GM21381 (cell line): ENCODE measurements at regions not wholly inside any gene's neighbourhood (a gene's known extent, or its start where the extent isn't known, plus 50 kb on each side); places are given as distances from the start of the nearest gene placed in this dataset.
"Not testable (repeated sequence)": the region's sequence is repeated elsewhere in the genome, so short reads cannot be mapped to it uniquely, and the experiment has no call there.

Source experiments
- ATAC-seq: cut with Tn5 transposase; IDR thresholded peaks from one replicate; pipeline ENCODE4 v1.9.1; 2021; ENCODE audit warnings: mild to moderate bottlenecking, moderate library complexity; ENCODE audit not compliant: unreplicated experiment

GRCh38 chr10:109809954-109810353, 113.4 kb downstream of the XPNPEP1 start:
- ATAC-seq = not testable (repeated sequence)

GRCh38 chr10:109801191-109801590, 122.1 kb downstream of the XPNPEP1 start:
- not testable (repeated sequence) for ATAC-seq

GRCh38 chr10:109790647-109791046, 132.7 kb downstream of the XPNPEP1 start:
- no peak for ATAC-seq

- no peak for ATAC-seq
Measured at GRCh38 chr10:109784236-109784635, 139.1 kb downstream of the XPNPEP1 start.

DNA sequence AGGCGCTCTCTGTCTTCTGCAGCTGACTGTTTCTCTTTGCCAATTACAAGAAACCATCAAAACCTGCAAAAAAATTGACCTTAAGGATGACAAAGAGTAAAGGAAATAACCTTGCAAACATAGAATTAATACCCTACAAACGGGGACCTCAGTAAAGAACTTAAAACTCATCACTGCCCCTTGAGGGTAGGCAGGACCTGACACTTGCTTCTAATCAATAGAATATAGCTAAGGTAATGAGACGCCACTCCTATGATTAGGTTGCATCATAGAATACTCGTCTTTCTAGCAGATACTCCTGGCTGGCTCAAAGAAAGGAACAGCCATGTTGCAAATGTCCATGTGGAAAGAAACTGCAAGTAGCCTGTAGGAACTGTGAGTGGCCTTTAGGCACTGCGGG, 140.0 kb downstream of the XPNPEP1 start:
- no peak for ATAC-seq

- no peak for ATAC-seq
Measured at GRCh38 chr10:109780997-109781396, 142.3 kb downstream of the XPNPEP1 start.

- ATAC-seq = no peak
Measured at GRCh38 chr10:109778993-109779392, 144.3 kb downstream of the XPNPEP1 start.

DNA sequence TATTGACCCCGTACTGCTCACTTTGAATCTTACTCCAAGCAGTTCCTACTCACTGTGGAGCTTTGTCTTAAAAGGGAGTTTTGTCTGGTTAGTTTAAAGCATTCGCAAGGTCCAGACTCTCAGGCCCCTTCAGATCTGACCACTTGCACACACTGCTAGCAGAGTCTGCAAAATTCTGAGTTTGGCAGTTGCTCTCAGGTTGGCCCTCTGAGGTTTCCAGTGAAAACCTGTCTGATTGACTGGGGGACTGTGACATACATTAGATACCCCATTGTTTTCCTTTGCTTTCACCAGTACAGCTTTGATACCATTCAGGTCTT, 149.2 kb downstream of the XPNPEP1 start:
- ATAC-seq = no peak

- ATAC-seq = no peak
Measured at GRCh38 chr10:109773288-109774120, 149.8 kb downstream of the XPNPEP1 start.

DNA sequence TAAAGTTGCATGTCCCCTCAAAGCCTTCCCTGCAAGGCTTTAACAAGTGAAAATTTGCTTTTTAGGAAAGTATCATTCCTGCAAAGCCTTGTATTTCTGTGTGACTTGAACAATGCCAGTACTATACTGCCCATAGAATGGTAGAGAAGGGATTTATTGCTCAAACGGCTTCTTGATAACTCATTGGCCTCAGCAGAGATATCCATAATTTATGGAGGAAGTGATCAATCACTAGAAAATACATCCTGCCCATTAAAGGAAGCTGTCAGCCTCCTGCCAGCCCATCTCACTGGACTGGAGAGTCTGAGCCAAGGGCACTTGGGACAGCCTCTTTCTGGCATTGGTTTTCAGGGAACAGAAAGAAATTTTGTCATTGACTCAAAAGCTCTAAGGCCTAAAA, 152.6 kb downstream of the XPNPEP1 start:
- ATAC-seq = no peak

- no peak for ATAC-seq
Measured at GRCh38 chr10:109769966-109770365, 153.3 kb downstream of the XPNPEP1 start.

GRCh38 chr10:109765838-109766237, 157.5 kb downstream of the XPNPEP1 start:
- no peak for ATAC-seq

DNA sequence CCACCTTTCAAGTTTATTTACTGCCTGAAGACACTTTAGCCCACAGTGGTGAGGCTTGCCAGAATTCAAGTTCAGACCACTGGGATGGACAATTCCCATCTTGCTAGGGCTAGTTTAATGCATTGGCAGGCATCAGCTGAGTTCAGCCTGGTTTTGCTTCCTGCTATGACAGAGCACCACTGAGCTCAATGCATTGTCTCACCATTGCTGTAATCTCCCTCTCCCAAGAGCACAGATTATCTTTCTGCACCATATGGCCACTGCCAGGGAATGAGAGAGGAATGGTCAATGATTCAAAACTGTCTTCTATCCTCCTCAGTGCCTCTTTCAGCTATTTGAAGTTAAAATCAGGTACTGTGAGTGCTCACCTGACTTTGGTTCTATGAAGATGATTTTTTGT, 160.8 kb downstream of the XPNPEP1 start:
- ATAC-seq = no peak

- not testable (repeated sequence) for ATAC-seq
Measured at GRCh38 chr10:109757670-109758069, 165.6 kb downstream of the XPNPEP1 start.

- ATAC-seq = no peak
Measured at GRCh38 chr10:109746861-109747260, 176.4 kb downstream of the XPNPEP1 start.

DNA sequence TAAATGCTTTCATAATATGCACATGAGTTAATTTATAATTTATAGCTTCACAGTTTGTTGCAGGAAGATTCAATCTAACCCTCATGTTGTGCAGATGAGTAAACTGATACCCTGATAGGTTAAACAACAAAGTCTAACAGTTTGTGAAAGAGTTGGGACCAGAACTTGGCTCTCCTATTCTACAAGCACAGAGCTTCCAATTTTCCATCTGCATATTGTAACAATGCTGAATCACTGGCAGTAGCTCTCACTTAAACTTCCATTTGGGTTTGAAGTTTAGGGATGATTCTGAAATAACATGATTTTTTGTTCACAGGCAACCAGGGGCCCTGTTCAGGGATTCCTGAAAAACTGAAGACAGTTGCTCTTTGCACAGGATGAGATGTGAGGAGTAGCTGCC, 179.3 kb downstream of the XPNPEP1 start:
- no peak for ATAC-seq

- no peak for ATAC-seq
Measured at GRCh38 chr10:109743574-109743973, 179.7 kb downstream of the XPNPEP1 start.

- ATAC-seq = no peak
Measured at GRCh38 chr10:109743146-109743545, 180.2 kb downstream of the XPNPEP1 start.

GRCh38 chr10:109741712-109742111, 181.6 kb downstream of the XPNPEP1 start:
- ATAC-seq = no peak

GRCh38 chr10:109740436-109740835, 182.9 kb downstream of the XPNPEP1 start:
- ATAC-seq = no peak

DNA sequence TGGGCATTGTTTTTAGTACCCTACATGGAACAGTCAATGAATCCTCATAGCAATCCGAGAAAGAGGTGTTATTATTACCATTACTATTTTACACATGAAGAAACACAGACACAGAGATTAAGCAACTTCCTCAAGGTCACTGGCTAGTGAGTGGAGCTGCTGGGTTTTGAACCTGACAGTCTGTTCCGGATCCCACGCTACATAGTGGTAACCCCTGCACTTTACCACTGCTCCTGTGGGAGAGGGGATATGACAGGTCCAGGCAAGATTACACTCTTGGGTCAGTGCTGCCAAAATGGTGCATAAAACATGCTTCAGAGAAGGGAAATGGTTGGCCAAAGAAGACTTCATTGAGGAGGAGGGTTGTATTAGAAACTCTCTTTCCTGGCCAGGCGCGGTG, 185.7 kb downstream of the XPNPEP1 start:
- ATAC-seq = no peak

GRCh38 chr10:109737009-109737408, 186.3 kb downstream of the XPNPEP1 start:
- ATAC-seq = no peak

- ATAC-seq = no peak
Measured at GRCh38 chr10:109735776-109736175, 187.5 kb downstream of the XPNPEP1 start.
